ENCODE measurements at regions not wholly inside any gene's neighbourhood (a gene's known extent, or its start where the extent isn't known, plus 50 kb on each side); places are given as distances from the start of the nearest gene placed in this dataset.

- ATAC-seq = no peak
- Histone ChIP-seq H3K27ac (no peak overlapping the region), H3K4me1 (no peaks in the 10 kb centered on the region), H3K4me3 (no peak overlapping the region), H3K9me3 (peaks cover 0 to 23% (median 0%) of the 10 kb centered on the region in 3 donors), H3K36me3 (no peaks in the 10 kb centered on the region), H3K27me3 (no peaks in the 10 kb centered on the region)
- no peak for TF ChIP-seq POLR2A (IDR thresholded peaks at IDR 0.05)
- no peak for TF ChIP-seq CTCF (IDR thresholded peaks at IDR 0.05)
- no peak for TF ChIP-seq POLR2AphosphoS5 (IDR thresholded peaks at IDR 0.05)
- no peak for TF ChIP-seq EP300 (IDR thresholded peaks at IDR 0.05)
- WGBS, 2 donors (ENCODE audit: low coverage in 1 of 2) = 17% methylated on average over 1 of the region's 1 CpG; no CpG with 5 or more reads in 1 of the 2 donors
Observed at GRCh38 chr5:9905661-9906060, 275.5 kb upstream of the TAS2R1 start.

GRCh38 chr5:9903801-9904200 lies 273.6 kb upstream of the TAS2R1 start:
- no peak overlapping the region for H3K27ac ChIP-seq
- no peak overlapping the region for H3K4me3 ChIP-seq
- ATAC-seq = no peak
- no peaks in the 10 kb centered on the region for H3K27me3 ChIP-seq
- H3K9me3 ChIP-seq = peaks cover 0 to 23% (median 0%) of the 10 kb centered on the region in 3 donors
- H3K36me3 ChIP-seq = no peaks in the 10 kb centered on the region
- TF ChIP-seq POLR2A (IDR thresholded peaks at IDR 0.05) (no peak), POLR2AphosphoS5 (IDR thresholded peaks at IDR 0.05) (no peak), EP300 (IDR thresholded peaks at IDR 0.05) (no peak), CTCF (IDR thresholded peaks at IDR 0.05) (no peak)
- H3K4me1 ChIP-seq = no peaks in the 10 kb centered on the region

- Histone ChIP-seq H3K9me3 (peaks cover 0 to 15% (median 0%) of the 10 kb centered on the region in 3 donors), H3K27me3 (no peaks in the 10 kb centered on the region), H3K4me1 (no peaks in the 10 kb centered on the region), H3K4me3 (no peak overlapping the region), H3K27ac (no peak overlapping the region), H3K36me3 (no peaks in the 10 kb centered on the region)
- TF ChIP-seq POLR2AphosphoS5 (IDR thresholded peaks at IDR 0.05) (no peak), POLR2A (IDR thresholded peaks at IDR 0.05) (no peak), CTCF (IDR thresholded peaks at IDR 0.05) (no peak), EP300 (IDR thresholded peaks at IDR 0.05) (no peak)
- ATAC-seq = no peak
- 60 to 91% methylated on average over 4 of the region's 4 CpGs for WGBS, 2 donors (ENCODE audit: low coverage in 1 of 2)
Observed at GRCh38 chr5:9898319-9898718, 268.2 kb upstream of the TAS2R1 start.

GRCh38 chr5:9895302-9895645 lies 265.1 kb upstream of the TAS2R1 start:
- TF ChIP-seq EP300 (IDR thresholded peaks at IDR 0.05) (no peak), POLR2A (IDR thresholded peaks at IDR 0.05) (no peak), POLR2AphosphoS5 (IDR thresholded peaks at IDR 0.05) (no peak), CTCF (IDR thresholded peaks at IDR 0.05) (no peak)
- H3K27me3 ChIP-seq = no peaks in the 10 kb centered on the region
- no peak overlapping the region for H3K27ac ChIP-seq
- H3K9me3 ChIP-seq = peaks cover 0 to 15% (median 0%) of the 10 kb centered on the region in 3 donors
- ATAC-seq = no peak
- 38 to 53% methylated on average over 5 of the region's 5 CpGs for WGBS, 2 donors (ENCODE audit: low coverage in 1 of 2)
- H3K4me1 ChIP-seq = no peaks in the 10 kb centered on the region
- no peak overlapping the region for H3K4me3 ChIP-seq
- H3K36me3 ChIP-seq = no peaks in the 10 kb centered on the region

- Histone ChIP-seq H3K4me3 (no peak overlapping the region), H3K27ac (no peak overlapping the region), H3K27me3 (no peaks in the 10 kb centered on the region), H3K36me3 (no peaks in the 10 kb centered on the region), H3K4me1 (no peaks in the 10 kb centered on the region), H3K9me3 (peaks cover 0 to 15% (median 0%) of the 10 kb centered on the region in 3 donors)
- TF ChIP-seq POLR2AphosphoS5 (IDR thresholded peaks at IDR 0.05) (no peak), CTCF (IDR thresholded peaks at IDR 0.05) (no peak), EP300 (IDR thresholded peaks at IDR 0.05) (no peak), POLR2A (IDR thresholded peaks at IDR 0.05) (no peak)
- WGBS, 2 donors (ENCODE audit: low coverage in 1 of 2) = 62 to 100% methylated on average over 1 to 3 of the region's 3 CpGs
- ATAC-seq = no peak
Observed at GRCh38 chr5:9894571-9895301, 264.6 kb upstream of the TAS2R1 start.

Measured in gastroesophageal sphincter (tissue), 4 donors.